Thyroid gland (tissue), 4 donors: ENCODE measurements at regions not wholly inside any gene's neighbourhood (a gene's known extent, or its start where the extent isn't known, plus 50 kb on each side); places are given as distances from the start of the nearest gene placed in this dataset.

ENCODE experiments used
- DNase-seq, 2 donors: peaks; one replicate each; pipeline ENCODE4 v3.0.0-alpha.2; 2019
- H3K27ac ChIP-seq, 3 donors: fragments of 200-600 bp; sonication (generic); 1 replicate in 2 of 3; 2 replicates in 1 of 3; pipeline ENCODE4 v1.5.1; 2016 to 2019; ENCODE audit warnings: mild to moderate bottlenecking in 1 of 3, moderate library complexity in 1 of 3
- H3K27me3 ChIP-seq: fragments of 200-600 bp; sonication (generic); one replicate; pipeline ENCODE4 v1.5.1; 2019
- H3K36me3 ChIP-seq, 2 donors: fragments of 200-600 bp; sonication (generic); one replicate each; pipeline ENCODE4 v1.5.1; 2016 to 2019
- H3K4me1 ChIP-seq, 2 donors: fragments of 200-600 bp; sonication (generic); one replicate each; pipeline ENCODE4 v1.5.1; 2017 to 2019
- H3K4me3 ChIP-seq, 3 donors: fragments of 200-600 bp; sonication (generic); replicated peaks in 1 of 3; 1 replicate in 2 of 3; 2 replicates in 1 of 3; pipeline ENCODE4 v1.5.1; 2016; ENCODE audit warnings: mild to moderate bottlenecking in 1 of 3
- H3K9me3 ChIP-seq: fragments of 200-600 bp; sonication (generic); one replicate; pipeline ENCODE4 v1.5.1; 2017
- CTCF ChIP-seq, 6 experiments: fragments of 200-600 bp in 3 of 6; fragments of 450-650 bp in 3 of 6; sonication (generic) in 3 of 6; IDR thresholded peaks; one replicate each; pipeline ENCODE4 v1.5.1; 2016 to 2019; ENCODE audit warnings: antibody characterized with exemption in 6 of 6, mild to moderate bottlenecking in 2 of 6, inconsistent platforms in 1 of 6, moderate library complexity in 1 of 6
- POLR2A ChIP-seq, 2 donors: fragments of 450-650 bp; IDR thresholded peaks; one replicate each; pipeline ENCODE4 v1.6.1; 2017; ENCODE audit warnings: antibody characterized with exemption in 2 of 2, mild to moderate bottlenecking in 2 of 2, moderate library complexity in 1 of 2
- WGBS, 2 donors: methylation state at CpG; one replicate each; pipeline ENCODE4 v1.1.5; 2017; 5-methylcytosine and 5-hydroxymethylcytosine counted together
- intact Hi-C: fragments of 100-400 bp; cut with DNase I; formaldehyde crosslinking; loops from one replicate; pipeline ENCODE4 v1.15.1; 2023

- H3K36me3 ChIP-seq, result no peaks in the 10 kb centered on the region
- WGBS, 2 donors, result 91 to 96% methylated on average over 6 of the region's 6 CpGs
- H3K9me3 ChIP-seq, result no peaks in the 10 kb centered on the region
- H3K4me1 ChIP-seq, result no peaks in the 10 kb centered on the region
- TF ChIP-seq POLR2A (IDR thresholded peaks at IDR 0.05), result no peak
- TF ChIP-seq CTCF (IDR thresholded peaks at IDR 0.05), result no peak
- H3K27ac ChIP-seq, result no peak overlapping the region
- H3K4me3 ChIP-seq, result no peak overlapping the region
- intact Hi-C loops, result no loop called here
- H3K27me3 ChIP-seq, result no peaks in the 10 kb centered on the region
- no peak for DNase-seq
Measured at GRCh38 chr6:98142839-98143238, 691.5 kb upstream of the POU3F2 start.

- 76 to 79% methylated on average over 1 of the region's 1 CpG for WGBS, 2 donors
- intact Hi-C loops, result no loop called here
- no peak overlapping the region for H3K4me3 ChIP-seq
Measured at GRCh38 chr6:98146656-98147055, 687.7 kb upstream of the POU3F2 start.

GRCh38 chr6:98156580-98156979 is 677.8 kb upstream of the POU3F2 start:
- no peak for TF ChIP-seq CTCF (IDR thresholded peaks at IDR 0.05)
- no peak for TF ChIP-seq POLR2A (IDR thresholded peaks at IDR 0.05)
- no peaks in the 10 kb centered on the region for H3K27me3 ChIP-seq
- no peak overlapping the region for H3K4me3 ChIP-seq
- intact Hi-C loops, result no loop called here
- no peaks in the 10 kb centered on the region for H3K4me1 ChIP-seq
- no peaks in the 10 kb centered on the region for H3K36me3 ChIP-seq
- no peak overlapping the region for H3K27ac ChIP-seq
- DNase-seq, result no peak
- WGBS, 2 donors, result 75% methylated on average over 2 of the region's 2 CpGs; no CpG with 5 or more reads in 1 of the 2 donors
- H3K9me3 ChIP-seq, result no peaks in the 10 kb centered on the region

More at GRCh38 chr6:98146656-98147055, 687.7 kb upstream of the POU3F2 start:
- no peak for DNase-seq
- no peaks in the 10 kb centered on the region for H3K36me3 ChIP-seq
- H3K9me3 ChIP-seq, result no peaks in the 10 kb centered on the region
- TF ChIP-seq POLR2A (IDR thresholded peaks at IDR 0.05) (no peak), CTCF (IDR thresholded peaks at IDR 0.05) (no peak)
- H3K27ac ChIP-seq, result no peak overlapping the region
- no peaks in the 10 kb centered on the region for H3K27me3 ChIP-seq
- no peaks in the 10 kb centered on the region for H3K4me1 ChIP-seq

- H3K27ac ChIP-seq, result no peak overlapping the region
- DNase-seq, result no peak
- H3K36me3 ChIP-seq, result no peaks in the 10 kb centered on the region
- intact Hi-C loops, result no loop called here
- no peak overlapping the region for H3K4me3 ChIP-seq
- no peaks in the 10 kb centered on the region for H3K4me1 ChIP-seq
- H3K9me3 ChIP-seq, result no peaks in the 10 kb centered on the region
- no peaks in the 10 kb centered on the region for H3K27me3 ChIP-seq
- TF ChIP-seq POLR2A (IDR thresholded peaks at IDR 0.05) (no peak), CTCF (IDR thresholded peaks at IDR 0.05) (no peak)
- WGBS, 2 donors, result 87 to 89% methylated on average over 8 of the region's 8 CpGs
Measured at GRCh38 chr6:98179606-98180005, 654.8 kb upstream of the POU3F2 start.

DNA sequence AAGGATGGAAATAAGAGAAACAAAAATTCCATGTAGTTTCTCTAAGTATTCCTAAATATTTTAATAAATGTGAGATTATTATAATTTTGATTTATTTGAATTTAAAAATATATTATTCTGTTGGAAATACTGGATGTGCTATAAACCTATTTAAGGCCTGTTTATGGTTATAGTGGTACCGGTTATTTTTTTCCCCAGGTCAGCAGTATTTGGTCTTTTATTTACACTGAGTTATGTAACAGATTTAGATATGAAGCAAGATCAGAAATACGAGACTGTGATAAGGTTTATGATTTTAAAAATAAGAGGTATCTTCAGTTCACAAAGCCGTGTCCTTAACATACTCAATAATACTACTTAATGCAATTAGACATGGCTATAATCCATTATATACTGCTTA is 634.3 kb upstream of the POU3F2 start:
- no peaks in the 10 kb centered on the region for H3K4me1 ChIP-seq
- WGBS, 2 donors, result 80 to 82% methylated on average over 3 of the region's 3 CpGs
- TF ChIP-seq CTCF (IDR thresholded peaks at IDR 0.05) (no peak), POLR2A (IDR thresholded peaks at IDR 0.05) (no peak)
- intact Hi-C loops, result no loop called here
- no peak overlapping the region for H3K27ac ChIP-seq
- no peaks in the 10 kb centered on the region for H3K36me3 ChIP-seq
- H3K9me3 ChIP-seq, result no peaks in the 10 kb centered on the region
- DNase-seq, result no peak
- no peak overlapping the region for H3K4me3 ChIP-seq
- H3K27me3 ChIP-seq, result no peaks in the 10 kb centered on the region
